ENCODE measurements at regions not wholly inside any gene's neighbourhood (a gene's known extent, or its start where the extent isn't known, plus 50 kb on each side); places are given as distances from the start of the nearest gene placed in this dataset.

DNA sequence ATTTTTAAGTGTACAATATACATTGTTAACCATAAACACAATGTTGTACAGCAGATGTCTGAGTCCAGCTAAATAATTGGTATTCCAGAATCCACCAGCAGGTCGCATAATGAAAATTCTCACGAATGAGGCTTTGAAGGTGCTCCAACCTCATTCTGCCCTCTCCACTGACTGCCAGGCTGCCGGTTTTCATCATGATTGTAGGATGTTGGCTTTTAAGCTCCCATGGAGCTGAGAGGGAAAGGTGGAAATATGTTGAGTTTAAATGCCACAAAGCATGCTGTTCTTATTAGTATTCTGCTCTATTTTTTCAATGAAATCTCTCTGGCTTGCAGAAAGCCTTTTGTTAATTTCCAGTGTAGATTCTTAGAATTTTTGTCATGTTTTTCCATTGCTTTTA lies 337.2 kb upstream of the DDI1 start:
- TF ChIP-seq, protein P1, sequence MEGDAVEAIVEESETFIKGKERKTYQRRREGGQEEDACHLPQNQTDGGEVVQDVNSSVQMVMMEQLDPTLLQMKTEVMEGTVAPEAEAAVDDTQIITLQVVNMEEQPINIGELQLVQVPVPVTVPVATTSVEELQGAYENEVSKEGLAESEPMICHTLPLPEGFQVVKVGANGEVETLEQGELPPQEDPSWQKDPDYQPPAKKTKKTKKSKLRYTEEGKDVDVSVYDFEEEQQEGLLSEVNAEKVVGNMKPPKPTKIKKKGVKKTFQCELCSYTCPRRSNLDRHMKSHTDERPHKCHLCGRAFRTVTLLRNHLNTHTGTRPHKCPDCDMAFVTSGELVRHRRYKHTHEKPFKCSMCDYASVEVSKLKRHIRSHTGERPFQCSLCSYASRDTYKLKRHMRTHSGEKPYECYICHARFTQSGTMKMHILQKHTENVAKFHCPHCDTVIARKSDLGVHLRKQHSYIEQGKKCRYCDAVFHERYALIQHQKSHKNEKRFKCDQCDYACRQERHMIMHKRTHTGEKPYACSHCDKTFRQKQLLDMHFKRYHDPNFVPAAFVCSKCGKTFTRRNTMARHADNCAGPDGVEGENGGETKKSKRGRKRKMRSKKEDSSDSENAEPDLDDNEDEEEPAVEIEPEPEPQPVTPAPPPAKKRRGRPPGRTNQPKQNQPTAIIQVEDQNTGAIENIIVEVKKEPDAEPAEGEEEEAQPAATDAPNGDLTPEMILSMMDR (IDR thresholded peaks at IDR 0.05; ENCODE audit: extremely low read depth in 1 of 2, insufficient read depth in 1 of 2, low read depth in 1 of 2, low read length in 2 of 2): no peak
- TF ChIP-seq POLR2A (IDR thresholded peaks at IDR 0.05; ENCODE audit: low read depth, low read length) (no peak), GATA2 (IDR thresholded peaks at IDR 0.05; ENCODE audit: insufficient read depth, insufficient read length, low read depth, low read length) (no peak), MYC (IDR thresholded peaks at IDR 0.05; ENCODE audit: low read depth, low read length) (no peak), JUN (IDR thresholded peaks at IDR 0.05; ENCODE audit: borderline replicate concordance, insufficient read depth, insufficient read length, low read depth) (no peak), EZH2 (IDR thresholded peaks at IDR 0.05; ENCODE audit: borderline replicate concordance, low read depth, low read length, severe bottlenecking) (no peak), POLR2AphosphoS5 (IDR thresholded peaks at IDR 0.05; ENCODE audit: insufficient read depth, low read depth, low read length) (no peak), FOS (IDR thresholded peaks at IDR 0.05; ENCODE audit: borderline replicate concordance, insufficient read depth, low read length) (no peak), MAX (IDR thresholded peaks at IDR 0.05; ENCODE audit: insufficient read depth, insufficient read length) (no peak)
